ENCODE measurements at regions not wholly inside any gene's neighbourhood (a gene's known extent, or its start where the extent isn't known, plus 50 kb on each side); places are given as distances from the start of the nearest gene placed in this dataset.

- peak; percentile 33 to 48 for DNase-seq
Observed at GRCh38 chr6:40823917-40824891, 214.8 kb downstream of the UNC5CL start.

- no peak for DNase-seq
Observed at GRCh38 chr6:40822619-40823018, 216.4 kb downstream of the UNC5CL start.

GRCh38 chr6:40819182-40819834 lies 219.7 kb downstream of the UNC5CL start:
- no peak for DNase-seq

GRCh38 chr6:40817369-40817768 lies 221.7 kb downstream of the UNC5CL start:
- DNase-seq: no peak

- DNase-seq: no peak
Observed at GRCh38 chr6:40816601-40817000, 222.4 kb downstream of the UNC5CL start.

GRCh38 chr6:40815731-40816130 lies 223.3 kb downstream of the UNC5CL start:
- no peak for DNase-seq

- DNase-seq: no peak
Observed at GRCh38 chr6:40810171-40810570, 223.0 kb upstream of the LRFN2 start.

GRCh38 chr6:40809627-40810026 lies 222.5 kb upstream of the LRFN2 start:
- no peak for DNase-seq

GRCh38 chr6:40807484-40807883 lies 220.3 kb upstream of the LRFN2 start:
- no peak for DNase-seq

GRCh38 chr6:40806256-40806864 lies 219.2 kb upstream of the LRFN2 start:
- DNase-seq: no peak

- no peak for DNase-seq
Observed at GRCh38 chr6:40805336-40805735, 218.2 kb upstream of the LRFN2 start.

- DNase-seq: no peak
Observed at GRCh38 chr6:40804905-40805304, 217.7 kb upstream of the LRFN2 start.

GRCh38 chr6:40803897-40804702 lies 216.9 kb upstream of the LRFN2 start:
- no peak for DNase-seq

GRCh38 chr6:40802481-40802880 lies 215.3 kb upstream of the LRFN2 start:
- no peak for DNase-seq

- DNase-seq: no peak
Observed at GRCh38 chr6:40799296-40800140, 212.4 kb upstream of the LRFN2 start.

- no peak for DNase-seq
Observed at GRCh38 chr6:40798069-40798770, 211.1 kb upstream of the LRFN2 start.

GRCh38 chr6:40796260-40797221 lies 209.4 kb upstream of the LRFN2 start:
- no peak for DNase-seq

GRCh38 chr6:40794586-40794985 lies 207.4 kb upstream of the LRFN2 start:
- DNase-seq: no peak

- no peak for DNase-seq
Observed at GRCh38 chr6:40792183-40792582, 205.0 kb upstream of the LRFN2 start.

GRCh38 chr6:40791004-40791403 lies 203.8 kb upstream of the LRFN2 start:
- DNase-seq: no peak
